ENCODE measurements at regions not wholly inside any gene's neighbourhood (a gene's known extent, or its start where the extent isn't known, plus 50 kb on each side); places are given as distances from the start of the nearest gene placed in this dataset.
"Not testable (repeated sequence)": the region's sequence is repeated elsewhere in the genome, so short reads cannot be mapped to it uniquely, and the experiment has no call there.

DNA sequence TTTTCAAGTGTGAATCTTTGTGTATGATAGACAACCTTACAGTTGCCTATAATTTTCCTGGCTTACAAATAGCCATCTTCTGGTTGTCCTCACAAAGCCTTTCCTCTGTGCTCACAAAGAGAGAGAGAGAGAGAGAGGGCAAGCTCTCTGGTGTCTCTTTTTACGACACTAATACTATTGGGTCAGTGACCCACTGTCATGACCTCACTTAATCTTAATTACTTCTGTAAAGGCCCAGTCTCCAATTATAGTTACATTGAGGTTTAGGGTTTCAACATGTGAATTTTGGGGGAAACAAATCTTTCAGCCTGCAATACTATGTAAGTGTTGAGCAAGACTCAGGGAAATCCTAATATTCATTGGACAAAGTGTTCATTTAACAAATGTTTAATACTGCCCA lies 167.4 kb upstream of the COL11A1 start:
- DNase-seq (ENCODE audit: low read depth, low spot score): no peak

DNA sequence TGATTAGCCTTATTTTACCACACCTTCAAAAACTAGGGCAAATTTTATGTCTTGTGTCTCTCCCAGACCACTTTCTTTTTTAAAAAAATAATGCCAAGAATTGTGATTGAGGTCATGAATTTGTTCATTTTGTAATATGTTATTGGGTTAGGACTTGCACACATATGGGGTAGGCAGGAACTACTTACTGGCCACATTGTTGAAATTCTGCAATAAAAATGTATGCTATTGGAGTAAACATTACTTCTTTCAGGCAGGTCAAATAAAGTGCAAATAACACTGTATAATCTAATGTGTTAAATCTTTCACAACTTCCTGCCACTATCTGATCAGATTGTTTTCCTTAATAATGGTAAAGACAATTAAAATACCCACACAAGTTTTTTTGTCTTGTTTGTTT lies 166.6 kb upstream of the COL11A1 start:
- Histone ChIP-seq H3K9me3 (ENCODE audit: low read depth, low read length) (no peaks in the 10 kb centered on the region), H3K36me3 (ENCODE audit: insufficient read depth, low read length) (no peaks in the 10 kb centered on the region), H3K9ac (ENCODE audit: insufficient read length) (no peak overlapping the region), H3K27ac (no peak overlapping the region), H3K4me3 (no peak overlapping the region)
- no peak for DNase-seq (ENCODE audit: low read depth, low spot score)
- TF ChIP-seq FOXP2 (optimal IDR thresholded peaks at IDR 0.05; ENCODE audit: control extremely low read depth, extremely low read length, insufficient read depth) (no peak), EZH2 (IDR thresholded peaks at IDR 0.05) (no peak), POLR2AphosphoS5 (IDR thresholded peaks at IDR 0.05; ENCODE audit: borderline replicate concordance, low read depth, low read length) (no peak)

More for the DNA sequence above, 167.4 kb upstream of the COL11A1 start:
- TF ChIP-seq FOXP2 (optimal IDR thresholded peaks at IDR 0.05; ENCODE audit: control extremely low read depth, extremely low read length, insufficient read depth): no peak
- no peak for TF ChIP-seq POLR2AphosphoS5 (IDR thresholded peaks at IDR 0.05; ENCODE audit: borderline replicate concordance, low read depth, low read length)
- TF ChIP-seq EZH2 (IDR thresholded peaks at IDR 0.05): no peak
- H3K36me3 ChIP-seq (ENCODE audit: insufficient read depth, low read length): no peaks in the 10 kb centered on the region
- no peaks in the 10 kb centered on the region for H3K9me3 ChIP-seq (ENCODE audit: low read depth, low read length)
- no peak overlapping the region for H3K9ac ChIP-seq (ENCODE audit: insufficient read length)
- H3K27ac ChIP-seq: no peak overlapping the region
- H3K4me3 ChIP-seq: no peak overlapping the region

GRCh38 chr1:103273106-103273505 lies 164.8 kb upstream of the COL11A1 start:
- DNase-seq (ENCODE audit: low read depth, low spot score): no peak
- TF ChIP-seq POLR2AphosphoS5 (IDR thresholded peaks at IDR 0.05; ENCODE audit: borderline replicate concordance, low read depth, low read length) (no peak), EZH2 (IDR thresholded peaks at IDR 0.05) (no peak), FOXP2 (optimal IDR thresholded peaks at IDR 0.05; ENCODE audit: control extremely low read depth, extremely low read length, insufficient read depth) (no peak)
- Histone ChIP-seq H3K9ac (ENCODE audit: insufficient read length) (no peak overlapping the region), H3K27ac (no peak overlapping the region), H3K9me3 (ENCODE audit: low read depth, low read length) (no peaks in the 10 kb centered on the region), H3K36me3 (ENCODE audit: insufficient read depth, low read length) (no peaks in the 10 kb centered on the region), H3K4me3 (no peak overlapping the region)

DNA sequence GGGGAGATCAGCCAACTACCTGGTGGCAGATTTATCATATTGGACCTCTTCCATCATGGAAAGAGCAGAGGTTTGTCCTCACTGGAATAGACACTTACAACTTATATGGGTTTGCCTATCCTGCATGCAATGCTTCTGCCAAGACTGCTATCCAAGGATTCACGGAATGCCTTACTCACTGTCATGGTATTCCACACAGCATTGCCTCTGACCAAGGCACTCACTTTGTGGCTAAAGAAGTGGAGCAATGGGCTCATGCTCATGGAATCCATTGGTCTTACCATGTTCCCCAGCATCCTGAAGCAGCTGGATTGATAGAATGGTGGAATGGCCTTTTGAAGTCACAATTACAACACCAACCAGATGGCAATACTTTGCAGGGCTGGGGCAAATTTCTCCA lies 163.1 kb upstream of the COL11A1 start:
- H3K36me3 ChIP-seq (ENCODE audit: insufficient read depth, low read length); DNase-seq (ENCODE audit: low read depth, low spot score); H3K9ac ChIP-seq (ENCODE audit: insufficient read length); H3K9me3 ChIP-seq (ENCODE audit: low read depth, low read length); H3K4me3 ChIP-seq; H3K27ac ChIP-seq: not testable (repeated sequence)

- Histone ChIP-seq H3K4me3 (no peak overlapping the region), H3K9ac (ENCODE audit: insufficient read length) (no peak overlapping the region), H3K27ac (no peak overlapping the region), H3K36me3 (ENCODE audit: insufficient read depth, low read length) (no peaks in the 10 kb centered on the region), H3K9me3 (ENCODE audit: low read depth, low read length) (no peaks in the 10 kb centered on the region)
- DNase-seq (ENCODE audit: low read depth, low spot score): no peak
- TF ChIP-seq FOXP2 (optimal IDR thresholded peaks at IDR 0.05; ENCODE audit: control extremely low read depth, extremely low read length, insufficient read depth) (no peak), EZH2 (IDR thresholded peaks at IDR 0.05) (no peak), POLR2AphosphoS5 (IDR thresholded peaks at IDR 0.05; ENCODE audit: borderline replicate concordance, low read depth, low read length) (no peak)
Measured at GRCh38 chr1:103267893-103268292, 159.6 kb upstream of the COL11A1 start.

- Histone ChIP-seq H3K4me3 (no peak overlapping the region), H3K9ac (ENCODE audit: insufficient read length) (no peak overlapping the region), H3K9me3 (ENCODE audit: low read depth, low read length) (no peaks in the 10 kb centered on the region), H3K36me3 (ENCODE audit: insufficient read depth, low read length) (no peaks in the 10 kb centered on the region), H3K27ac (no peak overlapping the region)
- no peak for DNase-seq (ENCODE audit: low read depth, low spot score)
- TF ChIP-seq FOXP2 (optimal IDR thresholded peaks at IDR 0.05; ENCODE audit: control extremely low read depth, extremely low read length, insufficient read depth): no peak
- no peak for TF ChIP-seq EZH2 (IDR thresholded peaks at IDR 0.05)
- TF ChIP-seq POLR2AphosphoS5 (IDR thresholded peaks at IDR 0.05; ENCODE audit: borderline replicate concordance, low read depth, low read length): no peak
Measured at GRCh38 chr1:103267266-103267665, 158.9 kb upstream of the COL11A1 start.

GRCh38 chr1:103266036-103266435 lies 157.7 kb upstream of the COL11A1 start:
- TF ChIP-seq EZH2 (IDR thresholded peaks at IDR 0.05) (no peak), POLR2AphosphoS5 (IDR thresholded peaks at IDR 0.05; ENCODE audit: borderline replicate concordance, low read depth, low read length) (no peak), FOXP2 (optimal IDR thresholded peaks at IDR 0.05; ENCODE audit: control extremely low read depth, extremely low read length, insufficient read depth) (no peak)
- DNase-seq (ENCODE audit: low read depth, low spot score): no peak
- Histone ChIP-seq H3K9me3 (ENCODE audit: low read depth, low read length) (no peaks in the 10 kb centered on the region), H3K4me3 (no peak overlapping the region; the same call in 1 of the 2 replicates), H3K27ac (peak overlapping the region; percentile 69; the same call in 1 of the 2 replicates), H3K36me3 (ENCODE audit: insufficient read depth, low read length) (no peaks in the 10 kb centered on the region), H3K9ac (ENCODE audit: insufficient read length) (no peak overlapping the region)

DNA sequence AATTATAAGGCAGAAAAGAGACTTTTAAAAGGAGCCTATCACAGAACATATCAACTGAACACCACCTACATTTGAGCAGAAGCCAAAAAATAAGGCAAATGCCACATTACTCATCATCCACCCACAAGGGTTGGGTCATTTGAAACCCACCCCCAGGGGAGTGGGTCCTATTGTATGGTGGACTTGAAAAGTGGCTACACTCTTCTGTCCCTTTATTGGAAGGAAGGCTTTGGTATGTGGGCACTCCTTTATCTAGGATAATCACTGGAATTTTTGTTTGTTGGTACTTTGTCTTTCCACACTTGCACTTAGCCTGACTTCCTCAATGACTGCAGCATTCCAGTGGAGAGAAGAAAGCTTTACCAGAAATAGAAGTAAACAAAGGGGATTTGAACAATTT lies 157.2 kb upstream of the COL11A1 start:
- DNase-seq (ENCODE audit: low read depth, low spot score): no peak
- TF ChIP-seq EZH2 (IDR thresholded peaks at IDR 0.05) (no peak), POLR2AphosphoS5 (IDR thresholded peaks at IDR 0.05; ENCODE audit: borderline replicate concordance, low read depth, low read length) (no peak), FOXP2 (optimal IDR thresholded peaks at IDR 0.05; ENCODE audit: control extremely low read depth, extremely low read length, insufficient read depth) (no peak)
- H3K4me3 ChIP-seq: no peak overlapping the region
- H3K9me3 ChIP-seq (ENCODE audit: low read depth, low read length): no peaks in the 10 kb centered on the region
- H3K36me3 ChIP-seq (ENCODE audit: insufficient read depth, low read length): no peaks in the 10 kb centered on the region
- H3K9ac ChIP-seq (ENCODE audit: insufficient read length): no peak overlapping the region
- peak overlapping the region; percentile 69; the same call in 1 of the 2 replicates for H3K27ac ChIP-seq

DNA sequence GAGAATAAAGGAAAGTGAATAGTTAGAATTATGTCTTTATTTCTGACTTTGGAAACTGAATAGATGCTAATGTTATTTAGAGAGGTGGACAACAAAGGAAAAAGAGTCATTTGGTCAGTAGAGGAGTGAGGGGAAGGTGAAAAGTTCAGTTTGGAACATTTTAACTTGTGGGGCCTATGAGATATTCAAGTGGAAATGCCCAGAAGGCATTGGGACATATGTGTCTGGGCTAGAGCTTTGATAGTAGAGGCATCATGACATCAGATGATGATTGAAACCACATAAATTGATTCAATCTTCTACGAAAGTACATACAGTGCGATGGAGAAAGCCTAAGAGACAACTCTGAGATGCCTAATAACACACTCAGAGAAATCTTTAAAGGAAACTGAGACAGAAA lies 151.7 kb upstream of the COL11A1 start:
- Histone ChIP-seq H3K4me3 (no peak overlapping the region), H3K36me3 (ENCODE audit: insufficient read depth, low read length) (no peaks in the 10 kb centered on the region), H3K9me3 (ENCODE audit: low read depth, low read length) (no peaks in the 10 kb centered on the region), H3K27ac (no peak overlapping the region), H3K9ac (ENCODE audit: insufficient read length) (no peak overlapping the region)
- TF ChIP-seq FOXP2 (optimal IDR thresholded peaks at IDR 0.05; ENCODE audit: control extremely low read depth, extremely low read length, insufficient read depth) (no peak), EZH2 (IDR thresholded peaks at IDR 0.05) (no peak), POLR2AphosphoS5 (IDR thresholded peaks at IDR 0.05; ENCODE audit: borderline replicate concordance, low read depth, low read length) (no peak)
- no peak for DNase-seq (ENCODE audit: low read depth, low spot score)
